ENCODE measurements at regions not wholly inside any gene's neighbourhood (a gene's known extent, or its start where the extent isn't known, plus 50 kb on each side); places are given as distances from the start of the nearest gene placed in this dataset.

DNA sequence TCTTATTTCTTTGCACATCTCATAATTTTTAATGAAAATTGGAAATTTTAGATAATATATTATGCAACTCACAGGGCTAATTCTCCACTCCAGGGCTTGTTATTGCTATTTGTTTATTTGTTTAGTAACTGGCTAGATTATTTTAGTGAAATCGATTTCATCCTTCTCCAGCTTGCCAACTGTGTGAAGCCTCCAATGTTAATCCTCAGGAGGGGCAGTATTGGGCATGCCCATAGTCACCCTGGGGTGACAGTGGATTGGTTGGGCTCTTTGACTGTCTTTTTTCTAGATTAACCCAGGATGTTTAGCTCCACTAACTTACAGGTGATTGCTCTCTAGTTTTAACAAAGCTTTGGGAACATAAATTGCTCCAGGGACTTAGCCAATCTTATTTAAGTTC is 450.1 kb downstream of the BMP2 start:
- TF ChIP-seq, protein P1, sequence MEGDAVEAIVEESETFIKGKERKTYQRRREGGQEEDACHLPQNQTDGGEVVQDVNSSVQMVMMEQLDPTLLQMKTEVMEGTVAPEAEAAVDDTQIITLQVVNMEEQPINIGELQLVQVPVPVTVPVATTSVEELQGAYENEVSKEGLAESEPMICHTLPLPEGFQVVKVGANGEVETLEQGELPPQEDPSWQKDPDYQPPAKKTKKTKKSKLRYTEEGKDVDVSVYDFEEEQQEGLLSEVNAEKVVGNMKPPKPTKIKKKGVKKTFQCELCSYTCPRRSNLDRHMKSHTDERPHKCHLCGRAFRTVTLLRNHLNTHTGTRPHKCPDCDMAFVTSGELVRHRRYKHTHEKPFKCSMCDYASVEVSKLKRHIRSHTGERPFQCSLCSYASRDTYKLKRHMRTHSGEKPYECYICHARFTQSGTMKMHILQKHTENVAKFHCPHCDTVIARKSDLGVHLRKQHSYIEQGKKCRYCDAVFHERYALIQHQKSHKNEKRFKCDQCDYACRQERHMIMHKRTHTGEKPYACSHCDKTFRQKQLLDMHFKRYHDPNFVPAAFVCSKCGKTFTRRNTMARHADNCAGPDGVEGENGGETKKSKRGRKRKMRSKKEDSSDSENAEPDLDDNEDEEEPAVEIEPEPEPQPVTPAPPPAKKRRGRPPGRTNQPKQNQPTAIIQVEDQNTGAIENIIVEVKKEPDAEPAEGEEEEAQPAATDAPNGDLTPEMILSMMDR (IDR thresholded peaks at IDR 0.05): no peak
- TF ChIP-seq SIN3A (IDR thresholded peaks at IDR 0.05; ENCODE audit: borderline replicate concordance, insufficient read depth, low read depth, low read length): no peak

All from Panc1 (cell line).